Loucy (cell line): ENCODE measurements at regions not wholly inside any gene's neighbourhood (a gene's known extent, or its start where the extent isn't known, plus 50 kb on each side); places are given as distances from the start of the nearest gene placed in this dataset.

Experiments used
- H2AFZ ChIP-seq: fragments of 200-600 bp; sonication (generic); 2 replicates; pipeline ENCODE4 v1.6.0; 2016; ENCODE audit warnings: antibody characterized with exemption, mild to moderate bottlenecking, low read length, moderate library complexity
- H3F3A ChIP-seq: fragments of 200-600 bp; 2 replicates; pipeline ENCODE4 v1.6.0; 2016; ENCODE audit warnings: antibody characterized with exemption, low read depth, mild to moderate bottlenecking
- H3K27me3 ChIP-seq: fragments of 200-600 bp; sonication (generic); 2 replicates; pipeline ENCODE4 v1.6.1; 2014; ENCODE audit warnings: low read length, mild to moderate bottlenecking; ENCODE audit not compliant: insufficient read depth, poor library complexity, severe bottlenecking
- H3K36me3 ChIP-seq: fragments of 200-600 bp; sonication (generic); 2 replicates; pipeline ENCODE4 v1.6.1; 2016; ENCODE audit warnings: low read length; ENCODE audit not compliant: insufficient read depth
- H3K4me1 ChIP-seq: fragments of 200-600 bp; sonication (generic); 2 replicates; pipeline ENCODE4 v1.5.1; 2014; ENCODE audit warnings: low read length, mild to moderate bottlenecking; ENCODE audit not compliant: insufficient read depth, poor library complexity, severe bottlenecking
- H3K4me2 ChIP-seq: fragments of 200-600 bp; sonication (generic); 2 replicates; pipeline ENCODE4 v1.6.0; 2014; ENCODE audit warnings: antibody characterized with exemption, low read length, low read depth, mild to moderate bottlenecking; ENCODE audit not compliant: poor library complexity, severe bottlenecking
- H3K4me3 ChIP-seq: fragments of 200-600 bp; sonication (generic); 2 replicates; pipeline ENCODE4 v1.5.1; 2014; ENCODE audit warnings: low read length, mild to moderate bottlenecking, mixed read lengths; ENCODE audit not compliant: poor library complexity, severe bottlenecking
- H3K79me2 ChIP-seq: fragments of 200-600 bp; sonication (generic); 2 replicates; pipeline ENCODE4 v1.6.1; 2014; ENCODE audit warnings: low read length; ENCODE audit not compliant: insufficient read depth
- H3K9ac ChIP-seq: fragments of 200-600 bp; sonication (generic); 2 replicates; pipeline ENCODE4 v1.6.0; 2014; ENCODE audit warnings: mild to moderate bottlenecking, low read depth, low read length, moderate library complexity; ENCODE audit not compliant: poor library complexity, severe bottlenecking
- H3K9me2 ChIP-seq: fragments of 200-600 bp; sonication (generic); replicated peaks from 2 replicates; pipeline ENCODE4 v1.6.1; 2016; ENCODE audit warnings: low read depth, low read length, mixed read lengths
- H3K9me3 ChIP-seq: fragments of 200-600 bp; sonication (generic); 2 replicates; pipeline ENCODE4 v1.6.1; 2014; ENCODE audit warnings: mild to moderate bottlenecking, antibody characterized with exemption, low read length, low read depth; ENCODE audit not compliant: insufficient read depth
- H4K20me1 ChIP-seq: fragments of 200-600 bp; sonication (generic); 2 replicates; pipeline ENCODE4 v1.6.0; 2014; ENCODE audit warnings: antibody characterized with exemption, low read length, mild to moderate bottlenecking; ENCODE audit not compliant: insufficient read depth, poor library complexity, severe bottlenecking
- EZH2phosphoT487 ChIP-seq: fragments of 200-600 bp; IDR thresholded peaks from 2 replicates; pipeline ENCODE4 v1.6.1; 2018; ENCODE audit warnings: antibody characterized with exemption, mild to moderate bottlenecking, moderate library complexity, borderline replicate concordance
- TF ChIP-seq, protein P1 (sequence below): fragments of 200-600 bp; sonication (generic); conservative IDR thresholded peaks from 2 replicates; pipeline ENCODE4 v1.5.1; 2014; ENCODE audit warnings: mild to moderate bottlenecking, antibody characterized with exemption, low read length

DNA sequence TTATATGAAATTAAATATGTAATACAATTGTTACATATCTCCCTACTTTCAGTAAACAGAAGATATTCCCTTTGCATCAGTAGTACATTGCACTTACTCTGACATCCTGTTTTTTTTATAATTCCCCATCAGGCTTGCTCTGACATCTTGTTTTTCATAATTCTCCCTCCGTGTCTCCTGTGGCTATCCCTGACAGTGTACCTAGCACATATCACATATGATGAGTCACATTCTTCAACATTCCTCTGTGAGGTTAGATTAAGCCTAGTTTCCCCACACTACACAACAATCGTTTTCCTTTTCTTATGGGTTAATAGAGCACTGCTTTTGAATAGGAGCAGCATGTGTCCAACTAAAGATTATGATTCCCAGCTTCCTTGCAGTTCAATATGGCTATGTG, 250.6 kb upstream of the NPVF start:
- no peaks in the 10 kb centered on the region for H3K9me3 ChIP-seq
- no peaks in the 10 kb centered on the region for H4K20me1 ChIP-seq
- H3K9me2 ChIP-seq: no peaks in the 10 kb centered on the region
- H3K27me3 ChIP-seq: no peaks in the 10 kb centered on the region
- no peak overlapping the region for H3K9ac ChIP-seq
- no peak overlapping the region for H3K4me2 ChIP-seq
- H3K4me1 ChIP-seq: no peaks in the 10 kb centered on the region
- no peak for TF ChIP-seq EZH2phosphoT487
- TF ChIP-seq, protein P1, sequence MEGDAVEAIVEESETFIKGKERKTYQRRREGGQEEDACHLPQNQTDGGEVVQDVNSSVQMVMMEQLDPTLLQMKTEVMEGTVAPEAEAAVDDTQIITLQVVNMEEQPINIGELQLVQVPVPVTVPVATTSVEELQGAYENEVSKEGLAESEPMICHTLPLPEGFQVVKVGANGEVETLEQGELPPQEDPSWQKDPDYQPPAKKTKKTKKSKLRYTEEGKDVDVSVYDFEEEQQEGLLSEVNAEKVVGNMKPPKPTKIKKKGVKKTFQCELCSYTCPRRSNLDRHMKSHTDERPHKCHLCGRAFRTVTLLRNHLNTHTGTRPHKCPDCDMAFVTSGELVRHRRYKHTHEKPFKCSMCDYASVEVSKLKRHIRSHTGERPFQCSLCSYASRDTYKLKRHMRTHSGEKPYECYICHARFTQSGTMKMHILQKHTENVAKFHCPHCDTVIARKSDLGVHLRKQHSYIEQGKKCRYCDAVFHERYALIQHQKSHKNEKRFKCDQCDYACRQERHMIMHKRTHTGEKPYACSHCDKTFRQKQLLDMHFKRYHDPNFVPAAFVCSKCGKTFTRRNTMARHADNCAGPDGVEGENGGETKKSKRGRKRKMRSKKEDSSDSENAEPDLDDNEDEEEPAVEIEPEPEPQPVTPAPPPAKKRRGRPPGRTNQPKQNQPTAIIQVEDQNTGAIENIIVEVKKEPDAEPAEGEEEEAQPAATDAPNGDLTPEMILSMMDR: no peak
- H3K79me2 ChIP-seq: no peaks in the 10 kb centered on the region
- no peak overlapping the region for H3K4me3 ChIP-seq
- no peaks in the 10 kb centered on the region for H3K36me3 ChIP-seq
- no peak overlapping the region for H2AFZ ChIP-seq
- H3F3A ChIP-seq: no peaks in the 10 kb centered on the region

DNA sequence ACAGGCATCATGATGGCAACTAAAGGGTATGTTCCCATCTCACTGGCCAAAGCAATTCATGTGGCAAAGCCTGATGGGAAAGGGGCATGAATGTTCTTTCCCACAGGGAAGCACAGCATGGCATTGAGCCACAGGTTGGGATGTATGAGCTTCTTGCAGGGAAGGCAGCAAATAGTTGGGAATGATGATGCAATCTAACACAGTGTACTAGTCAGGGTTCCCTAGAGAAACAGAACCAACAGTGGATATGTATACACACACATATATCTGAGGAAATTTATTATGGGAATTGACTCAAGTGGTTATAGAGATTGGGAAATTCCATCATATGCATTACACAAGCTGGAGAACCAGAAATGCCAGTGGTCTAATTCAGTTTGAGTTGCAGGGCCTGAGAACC, 253.6 kb upstream of the NPVF start:
- Histone ChIP-seq H3K36me3 (no peaks in the 10 kb centered on the region), H4K20me1 (no peaks in the 10 kb centered on the region), H3K9ac (no peak overlapping the region), H3K4me1 (no peaks in the 10 kb centered on the region), H3K9me2 (no peaks in the 10 kb centered on the region), H3K4me3 (no peak overlapping the region), H2AFZ (no peak overlapping the region), H3K79me2 (no peaks in the 10 kb centered on the region), H3K27me3 (no peaks in the 10 kb centered on the region), H3K9me3 (no peaks in the 10 kb centered on the region), H3K4me2 (no peak overlapping the region), H3F3A (no peaks in the 10 kb centered on the region)
- no peak for TF ChIP-seq EZH2phosphoT487
- TF ChIP-seq, protein P1: no peak

DNA sequence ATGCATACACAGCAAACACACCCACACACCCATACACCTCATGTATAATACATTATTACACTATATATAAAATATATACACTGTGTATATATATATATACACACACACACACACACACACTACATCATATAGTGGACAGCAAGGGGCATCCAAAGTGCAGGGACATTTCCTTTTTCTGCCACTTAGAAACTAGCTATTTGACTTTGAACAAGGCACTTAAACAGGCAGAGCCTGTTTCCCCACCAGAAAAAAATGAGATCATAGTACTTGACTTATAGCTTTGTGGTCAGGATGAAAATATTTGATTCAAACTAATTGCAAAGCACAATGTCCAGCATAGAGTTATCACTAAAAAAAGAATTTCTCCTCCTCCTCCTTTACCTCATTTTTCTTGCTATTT, 254.3 kb upstream of the NPVF start:
- TF ChIP-seq EZH2phosphoT487: no peak
- TF ChIP-seq, protein P1: no peak
- no peaks in the 10 kb centered on the region for H3K27me3 ChIP-seq
- H3K36me3 ChIP-seq: no peaks in the 10 kb centered on the region
- H3K4me2 ChIP-seq: no peak overlapping the region
- H3K9me2 ChIP-seq: no peaks in the 10 kb centered on the region
- no peaks in the 10 kb centered on the region for H3K79me2 ChIP-seq
- H4K20me1 ChIP-seq: no peaks in the 10 kb centered on the region
- H2AFZ ChIP-seq: no peak overlapping the region
- H3F3A ChIP-seq: no peaks in the 10 kb centered on the region
- H3K9ac ChIP-seq: no peak overlapping the region
- no peak overlapping the region for H3K4me3 ChIP-seq
- no peaks in the 10 kb centered on the region for H3K4me1 ChIP-seq
- H3K9me3 ChIP-seq: no peaks in the 10 kb centered on the region
